ENCODE measurements at regions not wholly inside any gene's neighbourhood (a gene's known extent, or its start where the extent isn't known, plus 50 kb on each side); places are given as distances from the start of the nearest gene placed in this dataset.
"Not testable (repeated sequence)": the region's sequence is repeated elsewhere in the genome, so short reads cannot be mapped to it uniquely, and the experiment has no call there.

DNA sequence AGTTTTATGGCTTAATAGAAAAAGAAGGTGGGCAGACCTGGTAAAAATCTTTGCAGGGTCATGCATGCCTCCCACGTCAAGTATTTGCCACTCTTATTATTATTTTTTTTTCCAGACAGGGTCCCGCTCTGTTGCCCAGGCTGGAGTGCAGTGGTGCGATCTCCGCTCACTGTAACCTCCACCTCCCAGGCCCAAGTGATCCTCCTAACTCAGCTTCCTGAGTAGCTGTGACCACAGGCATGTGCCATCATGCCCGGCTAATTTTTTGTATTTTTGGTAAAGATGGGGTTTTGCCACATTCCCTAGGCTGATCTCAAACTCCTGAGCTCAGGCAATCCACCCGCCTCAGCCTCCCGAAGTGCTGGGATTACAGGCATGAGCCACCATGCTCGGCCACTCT is 55.7 kb upstream of the ATXN3L start:
- DNase-seq (ENCODE audit: low read depth, low spot score); H3K79me2 ChIP-seq (ENCODE audit: control insufficient read depth, insufficient read depth, low read length); H3K4me3 ChIP-seq; H4K20me1 ChIP-seq (ENCODE audit: control insufficient read depth, insufficient read depth); H3K36me3 ChIP-seq (ENCODE audit: control insufficient read depth in 2 of 2, insufficient read depth in 2 of 2, low read length in 1 of 2); BruUV-seq (replicated peaks); H3K27me3 ChIP-seq (replicated peaks in 1 of 2; ENCODE audit: control insufficient read depth in 2 of 2, insufficient read depth in 2 of 2, low read length in 1 of 2); H3K9me3 ChIP-seq (replicated peaks; ENCODE audit: control insufficient read depth, insufficient read depth, low read length); H3K4me2 ChIP-seq (ENCODE audit: control insufficient read depth, insufficient read depth); CTCF ChIA-PET; H3K4me1 ChIP-seq (ENCODE audit: control insufficient read depth, insufficient read depth, low read length); FAIRE-seq; in situ Hi-C loops (cut with MboI); ATAC-seq; RAD21 ChIA-PET (ENCODE audit: unreplicated experiment); H3K9ac ChIP-seq (ENCODE audit: control insufficient read depth, insufficient read depth, low read length); H3K27ac ChIP-seq (ENCODE audit: control insufficient read depth, insufficient read depth); H2AFZ ChIP-seq (ENCODE audit: control insufficient read depth, low read depth, low read length): not testable (repeated sequence)
- ChIA-PET POLR2A (interaction anchor here (2.3 kb wide), 1 partner anchor 29 kb away, joined by 5 read pairs; no protein-coding TSS in a partner anchor), SMC1A (ENCODE audit: uncharacterized antibody, unreplicated experiment) (interaction anchor here (1.5 kb wide), 1 partner anchor 12 kb away, joined by 3 read pairs; no protein-coding TSS in a partner anchor)
- intact Hi-C loops (cut with micrococcal nuclease; ENCODE audit: unreplicated experiment): loop anchor here (10.0 kb wide), 1 partner anchor 431 kb away; no protein-coding TSS in a partner anchor
- WGBS (ENCODE audit: insufficient coverage, insufficient replicate concordance, low lambda C conversion rate, missing lambda C conversion rate): 47% methylated on average over 8 of the region's 8 CpGs

DNA sequence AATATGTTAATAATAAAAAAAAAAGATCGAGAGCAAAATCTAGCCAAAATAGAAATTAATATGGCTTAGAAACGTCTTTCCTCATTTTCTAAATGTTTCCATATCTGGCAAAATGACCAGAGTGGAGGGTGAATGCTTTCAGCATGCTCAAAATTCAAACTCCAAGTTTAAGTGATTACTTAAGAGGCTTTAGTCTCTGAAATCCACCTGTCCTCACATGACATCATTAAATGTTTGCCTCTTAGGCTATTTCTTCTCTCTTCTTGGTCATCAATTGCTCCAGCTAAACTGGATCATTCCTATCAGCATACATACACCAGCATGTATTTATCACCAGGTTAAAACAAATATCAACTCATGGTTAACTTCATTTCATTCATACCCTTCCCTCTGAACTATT is 54.5 kb upstream of the ATXN3L start:
- FAIRE-seq: no peak
- 25% methylated on average over 2 of the region's 2 CpGs for WGBS (ENCODE audit: insufficient coverage, insufficient replicate concordance, low lambda C conversion rate, missing lambda C conversion rate)

More for the DNA sequence above, 54.5 kb upstream of the ATXN3L start:
- H3K9me3 ChIP-seq (replicated peaks; ENCODE audit: control insufficient read depth, insufficient read depth, low read length): no peaks in the 10 kb centered on the region
- no peak overlapping the region for H3K9ac ChIP-seq (ENCODE audit: control insufficient read depth, insufficient read depth, low read length)
- DNase-seq (ENCODE audit: low read depth, low spot score): no peak
- no peak for ATAC-seq
- RAD21 ChIA-PET (ENCODE audit: unreplicated experiment): no interaction called here
- no peak overlapping the region for H3K4me3 ChIP-seq
- H3K4me2 ChIP-seq (ENCODE audit: control insufficient read depth, insufficient read depth): no peak overlapping the region
- in situ Hi-C loops (cut with MboI) (no loop called here), intact Hi-C loops (cut with micrococcal nuclease; ENCODE audit: unreplicated experiment) (loop anchor here (10.0 kb wide), 1 partner anchor 430 kb away; no protein-coding TSS in a partner anchor)
- H3K79me2 ChIP-seq (ENCODE audit: control insufficient read depth, insufficient read depth, low read length): no peaks in the 10 kb centered on the region
- H3K27ac ChIP-seq (ENCODE audit: control insufficient read depth, insufficient read depth): no peak overlapping the region
- POLR2A ChIA-PET: interaction anchor here (2.3 kb wide), 1 partner anchor 27 kb away, joined by 5 read pairs; no protein-coding TSS in a partner anchor
- no peaks in the 10 kb centered on the region for H4K20me1 ChIP-seq (ENCODE audit: control insufficient read depth, insufficient read depth)
- H3K27me3 ChIP-seq (replicated peaks in 1 of 2; ENCODE audit: control insufficient read depth in 2 of 2, insufficient read depth in 2 of 2, low read length in 1 of 2): no peaks in the 10 kb centered on the region; a peak in 1 of 4 replicates
- no peak overlapping the region for H2AFZ ChIP-seq (ENCODE audit: control insufficient read depth, low read depth, low read length)
- BruUV-seq (replicated peaks): no TSS peak
- CTCF ChIA-PET: no interaction called here
- H3K36me3 ChIP-seq (ENCODE audit: control insufficient read depth in 2 of 2, insufficient read depth in 2 of 2, low read length in 1 of 2): no peaks in the 10 kb centered on the region
- SMC1A ChIA-PET (ENCODE audit: uncharacterized antibody, unreplicated experiment): interaction anchor here (1.0 to 1.3 kb wide), 2 partner anchors 34 to 94 kb away, joined by 3 read pairs; no protein-coding TSS in a partner anchor
- H3K4me1 ChIP-seq (ENCODE audit: control insufficient read depth, insufficient read depth, low read length): no peaks in the 10 kb centered on the region; the same call in 1 of the 2 replicates
- TF ChIP-seq GABPA (IDR thresholded peaks at IDR 0.05; ENCODE audit: low read depth): no peak
- TF ChIP-seq SIN3A (IDR thresholded peaks at IDR 0.05; ENCODE audit: low read depth, low read length): no peak
- no peak for TF ChIP-seq POLR2A (IDR thresholded peaks at IDR 0.05; ENCODE audit: low read depth, low read length)
- no peak for TF ChIP-seq JUND (IDR thresholded peaks at IDR 0.05; ENCODE audit: low read depth, low read length)
- TF ChIP-seq SPI1 (IDR thresholded peaks at IDR 0.05; ENCODE audit: borderline replicate concordance, insufficient read depth, low read depth, low read length): no peak
